Kidney tubule cell (primary cell): ENCODE measurements at regions not wholly inside any gene's neighbourhood (a gene's known extent, or its start where the extent isn't known, plus 50 kb on each side); places are given as distances from the start of the nearest gene placed in this dataset.

Experiments
- DNase-seq: peaks from one replicate; pipeline ENCODE4 v3.0.0-alpha.2; 2018; ENCODE audit warnings: low spot score

DNA sequence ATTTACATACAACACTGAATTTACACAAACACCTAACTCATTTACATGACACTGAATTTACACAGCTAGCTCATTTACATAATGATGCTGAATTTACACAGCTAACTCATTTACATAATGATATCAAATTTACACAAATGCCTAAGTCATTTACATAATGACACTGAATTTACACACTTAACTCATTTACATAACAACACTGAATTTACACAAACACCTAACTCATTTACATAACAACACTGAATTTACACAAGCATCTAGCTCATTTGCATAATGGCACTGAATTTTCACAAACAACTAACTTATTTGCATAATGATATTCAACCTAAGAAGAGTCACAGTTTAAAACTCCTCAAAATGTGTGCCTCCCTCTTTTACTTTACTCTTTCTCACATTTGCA is 511.7 kb downstream of the GALR1 start:
- DNase-seq = no peak

DNA sequence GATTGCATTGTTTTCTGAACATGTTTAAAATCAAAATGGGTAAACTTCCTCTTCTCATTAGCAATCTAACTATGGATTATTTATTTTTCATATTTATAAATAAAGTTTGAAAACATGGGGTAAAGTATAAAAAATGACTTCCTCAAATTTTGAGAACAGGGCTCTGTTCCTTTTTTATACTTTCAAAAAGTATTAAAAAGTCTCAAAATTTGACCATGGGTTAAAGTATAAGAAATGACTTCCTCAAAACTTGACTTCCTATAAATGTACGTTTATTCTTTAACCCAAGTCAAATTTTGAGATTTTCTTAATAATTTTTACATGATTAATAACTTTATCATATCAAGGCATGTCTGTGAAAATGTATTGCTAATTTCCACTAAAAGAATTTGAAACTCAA is 512.4 kb downstream of the GALR1 start:
- no peak for DNase-seq

DNA sequence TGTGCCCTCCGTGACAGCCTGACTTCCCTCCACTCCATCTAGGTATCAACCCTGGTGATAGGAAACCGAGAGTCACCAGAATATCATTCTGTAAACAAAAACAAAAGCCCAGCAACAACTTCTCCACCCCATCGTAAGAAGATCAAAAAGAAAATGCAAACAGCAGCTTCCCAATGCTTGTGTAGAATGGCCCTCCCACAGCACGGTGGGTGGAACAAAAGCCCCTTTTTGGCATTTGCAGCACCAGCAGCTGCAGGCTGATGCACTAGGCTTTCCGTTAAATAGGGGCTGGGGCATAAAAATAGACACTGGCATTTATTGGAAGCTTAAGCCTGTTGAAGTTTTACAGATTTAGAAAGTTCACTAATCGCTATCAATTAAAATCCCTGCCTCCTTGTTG is 513.0 kb downstream of the GALR1 start:
- DNase-seq = no peak

GRCh38 chr18:77763530-77764145 is 514.0 kb downstream of the GALR1 start:
- DNase-seq = no peak

GRCh38 chr18:77765468-77765867 is 515.8 kb downstream of the GALR1 start:
- DNase-seq = peak; percentile 43

GRCh38 chr18:77766421-77766820 is 516.8 kb downstream of the GALR1 start:
- DNase-seq = no peak

GRCh38 chr18:77772177-77772576 is 522.5 kb downstream of the GALR1 start:
- DNase-seq = no peak

- no peak for DNase-seq
These were observed 526.5 kb downstream of the GALR1 start for GRCh38 chr18:77776104-77776503.

- DNase-seq = no peak
These were observed 527.5 kb downstream of the GALR1 start for GRCh38 chr18:77777163-77777562.

GRCh38 chr18:77784759-77785379 is 535.2 kb downstream of the GALR1 start:
- no peak for DNase-seq

GRCh38 chr18:77785415-77785975 is 535.8 kb downstream of the GALR1 start:
- no peak for DNase-seq

- DNase-seq = no peak
These were observed 553.4 kb downstream of the GALR1 start for GRCh38 chr18:77803024-77803423.

DNA sequence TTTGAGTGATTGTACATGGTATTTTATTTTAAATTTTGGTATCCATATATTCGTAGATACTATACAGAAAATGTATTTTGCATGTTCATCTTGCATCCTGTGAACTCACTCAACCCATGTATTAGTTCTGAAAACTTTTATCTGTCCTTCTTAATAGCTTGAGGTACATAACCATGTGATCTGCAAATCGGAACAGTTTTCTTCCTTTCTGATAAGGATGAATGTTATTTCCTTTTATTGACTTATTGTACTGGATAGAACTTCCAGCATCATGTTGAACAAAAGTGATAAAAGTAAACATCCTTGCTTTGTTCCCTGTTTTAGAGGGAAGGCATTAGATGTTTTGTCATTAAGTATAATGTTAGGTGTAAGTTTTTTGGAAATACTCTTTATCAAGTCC is 554.7 kb downstream of the GALR1 start:
- no peak for DNase-seq

DNA sequence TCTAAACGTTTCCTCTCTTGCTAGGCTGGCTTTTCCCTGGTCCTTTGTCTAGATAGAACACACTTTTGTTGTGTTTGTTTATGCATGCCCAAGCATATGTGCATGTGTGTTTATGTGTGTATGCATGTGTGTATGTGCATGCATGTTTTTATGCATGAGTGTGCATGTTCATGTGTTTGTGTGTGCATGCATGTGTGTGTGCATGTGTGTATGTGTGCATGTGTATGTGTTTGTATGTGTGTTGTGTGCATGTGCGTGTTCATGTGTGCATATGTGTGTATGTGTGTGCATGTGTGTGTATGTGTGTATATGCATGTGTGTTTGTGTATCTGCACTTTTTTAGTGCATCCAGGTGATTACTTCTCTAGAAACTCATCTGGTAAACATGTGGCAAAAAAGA is 558.0 kb downstream of the GALR1 start:
- DNase-seq = no peak

DNA sequence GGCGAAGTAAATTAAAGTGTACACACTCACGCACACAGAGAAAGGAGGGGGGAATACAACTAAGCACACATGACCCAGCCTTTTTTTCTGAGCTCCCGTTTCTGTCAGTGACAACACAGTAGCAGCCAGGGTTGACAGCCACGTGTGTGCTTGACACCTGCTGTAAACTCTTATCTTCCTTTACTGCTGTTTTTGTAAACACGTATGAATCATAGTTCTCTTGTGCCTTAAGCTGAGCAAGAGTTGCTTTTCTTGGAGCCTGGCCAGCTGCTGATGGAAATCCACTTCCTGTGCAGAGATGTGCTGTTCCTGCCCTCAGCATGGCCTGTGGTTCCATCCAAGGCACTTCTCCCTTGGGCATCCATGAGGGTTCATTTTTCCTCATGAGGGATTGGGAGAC is 561.9 kb downstream of the GALR1 start:
- DNase-seq = peak; percentile 39

DNA sequence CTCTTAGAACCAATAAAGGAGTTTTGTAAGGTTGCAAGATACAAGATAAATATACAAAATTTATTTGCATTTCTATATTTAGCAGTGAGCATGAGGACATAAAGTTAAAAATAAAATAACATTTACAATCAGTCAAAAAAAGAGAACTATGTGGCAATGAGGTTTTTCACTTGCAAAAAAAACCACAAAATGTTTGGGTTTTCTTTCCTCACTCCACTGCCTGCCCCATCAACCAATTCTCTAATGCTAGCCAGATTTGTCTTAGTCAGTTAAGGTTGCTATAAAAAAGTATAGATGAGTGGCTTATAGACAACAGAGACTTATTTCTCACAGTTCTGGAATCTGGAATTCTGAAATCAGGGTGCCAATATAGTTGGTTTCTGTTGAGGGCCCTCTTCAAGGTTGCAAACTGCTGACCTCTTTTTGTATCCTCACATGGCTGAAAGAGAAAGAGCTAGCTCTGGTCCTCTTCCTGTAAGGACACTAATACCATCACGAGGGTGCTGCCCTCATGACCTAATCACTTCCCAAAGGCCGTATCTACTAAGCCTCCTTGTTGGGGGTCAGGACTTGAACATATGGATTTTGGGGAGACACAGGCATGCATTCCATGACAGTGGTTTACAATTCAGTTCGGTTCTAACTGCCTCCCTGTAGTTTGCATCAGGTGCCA is 566.2 kb downstream of the GALR1 start:
- no peak for DNase-seq

GRCh38 chr18:77818328-77818727 is 568.7 kb downstream of the GALR1 start:
- DNase-seq = no peak

DNA sequence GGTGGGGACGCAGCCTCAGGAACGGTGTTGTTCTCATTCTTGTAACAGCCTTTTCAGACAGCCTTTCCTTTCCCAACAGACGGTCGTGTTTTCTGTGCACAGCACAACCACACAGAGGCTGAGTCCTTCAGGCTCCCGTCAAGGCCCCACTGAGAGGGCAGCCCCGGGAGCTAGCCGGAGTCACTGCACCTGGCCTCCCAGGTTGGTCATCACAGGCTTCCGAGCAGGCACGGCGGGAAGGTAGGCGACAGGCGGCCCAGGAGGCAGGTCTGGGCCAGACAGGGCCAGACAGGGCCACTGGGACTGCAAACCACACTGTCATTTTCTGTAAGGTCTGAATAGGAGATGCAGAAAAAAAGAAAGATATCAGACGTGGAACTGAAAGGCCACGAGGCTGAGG is 570.8 kb downstream of the GALR1 start:
- no peak for DNase-seq

- no peak for DNase-seq
These were observed 572.2 kb downstream of the GALR1 start for GRCh38 chr18:77821892-77822291.

- DNase-seq = no peak
These were observed 573.0 kb downstream of the GALR1 start for GRCh38 chr18:77822632-77823031.

DNA sequence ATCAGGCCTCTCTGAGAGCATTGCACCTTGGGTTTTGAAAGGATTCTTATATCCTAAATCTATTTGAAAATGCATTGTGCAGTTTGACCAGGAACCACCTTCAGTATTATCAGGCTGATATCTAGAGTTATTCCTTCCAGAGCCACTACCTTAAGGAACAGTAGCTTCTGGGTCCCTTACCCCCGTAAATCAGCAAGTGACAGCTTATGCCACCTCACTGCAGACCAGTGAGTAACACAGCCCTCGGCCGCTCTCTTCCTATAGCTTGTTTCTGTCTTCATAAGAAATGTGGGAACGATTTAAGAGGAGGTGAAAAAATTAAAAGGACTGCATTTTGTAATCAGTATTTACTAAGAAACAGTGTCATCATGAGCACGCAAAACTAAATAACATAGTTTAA is 584.2 kb downstream of the GALR1 start:
- DNase-seq = no peak

GRCh38 chr18:77851802-77852201 is 602.2 kb downstream of the GALR1 start:
- no peak for DNase-seq

DNA sequence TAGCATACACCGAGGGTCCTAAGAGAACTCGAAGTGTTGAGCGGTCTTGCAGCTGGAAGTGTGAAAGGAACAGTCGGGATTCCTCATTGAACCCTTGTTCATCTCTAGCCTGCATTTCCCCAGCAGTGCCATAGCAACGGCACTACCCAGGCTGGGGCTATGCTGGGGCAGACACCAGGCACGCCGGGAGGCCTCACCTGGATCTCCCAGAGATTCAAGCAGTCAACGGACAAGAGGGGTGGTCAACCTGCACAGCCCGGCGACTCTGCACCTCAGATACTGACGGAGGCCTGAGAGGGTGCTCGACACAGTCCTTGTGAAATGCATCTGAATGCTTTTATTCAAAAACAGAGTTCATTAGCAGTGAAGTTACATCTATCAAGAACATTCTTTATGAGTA is 604.2 kb downstream of the GALR1 start:
- DNase-seq = no peak
